Renal cortical epithelial cell (primary cell): ENCODE measurements at regions not wholly inside any gene's neighbourhood (a gene's known extent, or its start where the extent isn't known, plus 50 kb on each side); places are given as distances from the start of the nearest gene placed in this dataset.
"Not testable (repeated sequence)": the region's sequence is repeated elsewhere in the genome, so short reads cannot be mapped to it uniquely, and the experiment has no call there.

Experiments used
- DNase-seq: peaks from one replicate; pipeline ENCODE4 v3.0.0-alpha.2; 2011; ENCODE audit warnings: low read depth

GRCh38 chr12:92987362-92987761, 58.3 kb upstream of the EEA1 start:
- DNase-seq, result peak; percentile 82

GRCh38 chr12:92987846-92988621, 58.9 kb upstream of the EEA1 start:
- no peak for DNase-seq

- no peak for DNase-seq
Observed at GRCh38 chr12:92988622-92989130, 59.6 kb upstream of the EEA1 start.

GRCh38 chr12:92989715-92990484, 60.8 kb upstream of the EEA1 start:
- no peak for DNase-seq

- DNase-seq, result no peak
Observed at GRCh38 chr12:92991134-92991533, 62.0 kb upstream of the EEA1 start.

GRCh38 chr12:92992041-92992440, 62.9 kb upstream of the EEA1 start:
- no peak for DNase-seq

- no peak for DNase-seq
Observed at GRCh38 chr12:92993259-92993658, 64.2 kb upstream of the EEA1 start.

GRCh38 chr12:92995258-92995903, 66.3 kb upstream of the EEA1 start:
- DNase-seq, result peak; percentile 11

GRCh38 chr12:93000026-93000425, 70.9 kb upstream of the EEA1 start:
- peak; percentile 8 for DNase-seq

- DNase-seq, result no peak
Observed at GRCh38 chr12:93001407-93001806, 72.3 kb upstream of the EEA1 start.

- DNase-seq, result peak; percentile 56
Observed at GRCh38 chr12:93002293-93003054, 73.4 kb upstream of the EEA1 start.

GRCh38 chr12:93003531-93004239, 74.6 kb upstream of the EEA1 start:
- DNase-seq, result peak; percentile 63

- no peak for DNase-seq
Observed at GRCh38 chr12:93005928-93006392, 76.9 kb upstream of the EEA1 start.

GRCh38 chr12:93006471-93007208, 77.5 kb upstream of the EEA1 start:
- no peak for DNase-seq

- no peak for DNase-seq
Observed at GRCh38 chr12:93007544-93007943, 78.4 kb upstream of the EEA1 start.

GRCh38 chr12:93008044-93008778, 79.1 kb upstream of the EEA1 start:
- DNase-seq, result no peak

- not testable (repeated sequence) for DNase-seq
Observed at GRCh38 chr12:93008880-93009279, 79.8 kb upstream of the EEA1 start.

- no peak for DNase-seq
Observed at GRCh38 chr12:93009533-93009932, 80.4 kb upstream of the EEA1 start.

- no peak for DNase-seq
Observed at GRCh38 chr12:93010461-93010860, 81.4 kb upstream of the EEA1 start.

- DNase-seq, result peak; percentile 36
Observed at GRCh38 chr12:93011100-93011499, 82.0 kb upstream of the EEA1 start.
